ENCODE measurements at regions not wholly inside any gene's neighbourhood (a gene's known extent, or its start where the extent isn't known, plus 50 kb on each side); places are given as distances from the start of the nearest gene placed in this dataset.

GRCh38 chr4:141339391-141339790 lies 118.7 kb downstream of the ZNF330 start:
- TF ChIP-seq POLR2AphosphoS5 (IDR thresholded peaks at IDR 0.05; ENCODE audit: insufficient read depth, low read depth, low read length) (no peak), CTCF (IDR thresholded peaks at IDR 0.05; ENCODE audit: extremely low read depth in 1 of 2, insufficient read depth in 1 of 2, low read depth in 1 of 2, low read length in 2 of 2) (no peak)
